HG02588 (cell line): ENCODE measurements at regions not wholly inside any gene's neighbourhood (a gene's known extent, or its start where the extent isn't known, plus 50 kb on each side); places are given as distances from the start of the nearest gene placed in this dataset.
"Not testable (repeated sequence)": the region's sequence is repeated elsewhere in the genome, so short reads cannot be mapped to it uniquely, and the experiment has no call there.

ENCODE experiments used
- ATAC-seq: cut with Tn5 transposase; IDR thresholded peaks from one replicate; pipeline ENCODE4 v1.9.1; 2021; ENCODE audit warnings: mild to moderate bottlenecking, moderate library complexity; ENCODE audit not compliant: unreplicated experiment

DNA sequence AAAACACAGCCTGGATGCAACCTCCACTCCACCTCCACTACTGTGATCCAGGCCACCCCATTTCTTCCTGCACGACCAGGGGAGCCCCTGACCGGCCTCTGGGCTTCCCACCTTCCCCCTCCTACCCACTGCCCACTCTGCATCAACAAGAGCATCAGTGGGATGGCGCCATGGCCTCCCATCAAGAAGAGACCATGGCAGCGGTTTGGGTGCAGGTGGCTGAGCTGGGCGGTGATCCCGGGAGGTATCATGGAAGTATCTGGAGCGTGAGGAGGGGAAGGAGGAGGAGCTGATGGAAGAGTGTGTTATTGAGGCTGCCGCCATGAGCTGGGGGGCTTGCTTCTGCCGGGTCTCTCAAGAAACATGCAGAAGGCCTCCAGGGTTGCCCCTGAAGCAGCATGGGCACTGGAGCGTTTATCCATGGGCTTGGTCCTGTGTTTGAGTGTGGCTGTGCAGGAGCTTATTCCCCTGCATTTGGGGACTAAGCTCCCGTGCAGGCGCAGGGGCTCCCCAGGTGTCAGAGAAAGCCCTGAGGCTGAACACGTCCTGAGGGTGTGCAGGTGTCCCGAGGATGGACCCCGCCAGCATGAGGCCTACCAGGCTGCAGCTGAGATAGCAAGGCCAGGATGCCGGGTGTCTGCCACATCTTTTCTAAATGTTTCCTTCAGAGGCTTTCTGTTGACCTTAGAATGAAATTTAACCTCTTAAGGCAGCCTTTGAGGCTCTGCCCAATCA lies 99.2 kb upstream of the PCBD1 start:
- ATAC-seq, result no peak

DNA sequence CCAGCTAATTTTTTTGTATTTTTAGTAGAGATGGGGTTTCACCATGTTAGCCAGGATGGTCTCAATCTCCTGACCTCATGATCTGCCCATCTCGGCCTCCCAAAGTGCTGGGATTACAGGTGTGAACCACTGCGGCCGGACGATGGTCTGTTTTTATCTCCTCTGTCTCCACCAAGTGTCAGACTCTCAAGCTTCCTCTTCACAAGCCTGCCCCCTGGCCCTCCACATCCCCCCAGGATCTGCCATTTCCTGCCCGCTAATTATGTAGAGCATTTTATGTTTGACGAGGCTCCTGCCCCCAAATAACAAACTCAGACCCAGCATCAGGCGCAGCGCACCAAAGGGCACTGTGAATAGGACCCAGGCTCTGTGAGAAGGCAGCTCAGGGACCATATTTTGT lies 101.8 kb upstream of the PCBD1 start:
- not testable (repeated sequence) for ATAC-seq

DNA sequence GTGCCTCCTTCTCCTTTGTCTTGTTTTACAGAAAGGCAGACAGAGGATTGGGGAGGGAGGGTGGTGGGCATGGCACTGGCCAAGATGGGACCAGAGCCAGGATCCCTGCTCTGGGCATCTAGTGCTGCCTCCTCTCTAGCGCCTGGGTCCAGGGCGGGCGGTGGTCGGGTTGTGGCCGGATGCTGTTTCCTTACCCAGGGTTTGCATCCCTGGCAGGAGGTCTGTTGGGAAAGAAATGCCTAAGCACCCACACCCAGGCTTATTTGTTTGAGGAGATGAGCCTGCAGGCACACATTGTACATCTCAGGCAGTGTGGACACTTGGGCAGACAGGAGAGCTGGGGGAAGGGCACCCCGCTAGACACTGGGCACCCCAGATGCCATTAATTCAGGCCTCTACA lies 102.3 kb upstream of the PCBD1 start:
- no peak for ATAC-seq

DNA sequence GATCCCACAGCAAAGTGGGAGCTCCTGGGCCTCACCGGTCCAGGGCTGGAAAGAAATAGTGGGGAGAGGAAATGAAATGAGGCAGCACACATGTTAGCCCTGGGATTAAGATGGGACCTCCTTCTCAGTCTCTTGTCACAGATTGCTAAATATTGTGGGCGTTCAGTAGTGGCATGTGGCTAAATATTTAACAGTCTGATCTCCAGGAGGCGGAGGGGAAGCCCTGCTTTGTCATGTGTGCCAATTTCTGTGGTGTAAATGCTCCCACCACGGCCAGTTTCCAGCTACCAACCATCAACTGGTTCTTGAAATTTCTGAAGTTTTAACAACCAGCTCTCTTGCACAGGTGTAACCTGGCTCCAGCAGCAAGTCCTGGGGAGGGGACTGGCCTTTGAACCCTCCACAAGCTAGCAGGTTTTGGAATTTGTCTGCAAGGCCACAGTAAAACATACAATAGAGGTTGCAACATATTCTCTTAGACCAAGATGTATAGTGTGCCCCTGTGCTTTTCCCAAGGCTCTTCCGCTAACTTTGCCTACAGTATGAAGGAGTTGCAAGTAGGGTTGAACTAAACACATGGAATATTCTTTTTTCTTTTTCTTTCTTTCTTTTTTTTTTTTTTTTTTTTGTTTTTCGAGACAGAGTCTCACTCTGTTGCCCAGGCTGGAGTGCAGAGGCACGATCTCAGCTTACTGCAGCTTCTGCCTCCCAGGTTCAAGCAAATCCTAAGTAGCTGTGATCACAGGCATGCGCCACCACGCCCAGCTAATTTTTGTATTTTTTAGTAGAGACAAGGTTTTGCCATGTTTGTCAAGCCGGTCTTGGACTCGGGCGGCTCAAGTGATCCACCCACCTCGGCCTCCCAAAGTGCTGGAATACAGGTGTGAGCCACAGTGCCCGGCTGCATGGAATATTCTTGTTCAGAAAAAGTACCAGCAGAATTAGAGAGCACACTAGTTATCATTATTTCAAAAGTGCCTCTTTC lies 103.1 kb upstream of the PCBD1 start:
- ATAC-seq, result no peak

DNA sequence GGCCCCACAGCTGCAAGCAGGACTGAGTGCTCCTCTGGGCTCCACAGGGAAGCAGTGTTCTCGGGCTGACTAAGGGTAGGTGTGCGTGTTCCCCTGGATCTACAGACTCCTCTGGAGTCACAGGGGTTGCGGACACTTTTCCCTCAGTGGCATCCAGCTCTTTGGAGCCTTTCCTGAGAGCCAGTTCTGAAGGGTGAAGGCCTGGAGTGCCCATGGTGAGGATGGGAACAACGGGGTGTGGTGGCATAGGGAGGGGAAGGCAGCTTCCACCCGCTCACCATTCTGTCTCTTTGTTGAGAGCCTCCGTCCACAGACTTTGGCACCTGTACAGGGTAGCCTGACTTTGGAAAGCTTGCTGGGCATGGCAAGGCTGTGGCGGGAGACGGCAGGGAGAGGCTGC lies 104.1 kb upstream of the PCBD1 start:
- no peak for ATAC-seq

DNA sequence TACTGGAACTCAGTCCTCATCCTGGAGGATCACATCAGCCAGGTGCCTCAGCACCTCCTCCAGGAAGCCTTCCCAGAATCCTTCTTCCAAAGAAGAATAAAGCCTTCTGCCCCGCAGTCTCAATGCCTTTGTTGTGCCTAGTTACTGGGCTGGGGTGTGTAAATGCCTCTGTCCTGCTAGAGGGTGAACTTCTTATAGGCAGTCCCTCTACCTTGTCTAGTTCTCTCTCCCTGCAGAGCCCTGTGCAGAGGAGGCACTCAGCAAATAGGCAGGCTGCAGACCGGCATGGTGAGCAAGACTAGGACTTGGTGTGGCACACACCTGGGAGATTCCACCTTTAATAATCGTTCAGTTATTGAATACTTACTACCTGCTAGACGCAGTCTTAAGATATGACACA lies 104.7 kb upstream of the PCBD1 start:
- ATAC-seq, result no peak

DNA sequence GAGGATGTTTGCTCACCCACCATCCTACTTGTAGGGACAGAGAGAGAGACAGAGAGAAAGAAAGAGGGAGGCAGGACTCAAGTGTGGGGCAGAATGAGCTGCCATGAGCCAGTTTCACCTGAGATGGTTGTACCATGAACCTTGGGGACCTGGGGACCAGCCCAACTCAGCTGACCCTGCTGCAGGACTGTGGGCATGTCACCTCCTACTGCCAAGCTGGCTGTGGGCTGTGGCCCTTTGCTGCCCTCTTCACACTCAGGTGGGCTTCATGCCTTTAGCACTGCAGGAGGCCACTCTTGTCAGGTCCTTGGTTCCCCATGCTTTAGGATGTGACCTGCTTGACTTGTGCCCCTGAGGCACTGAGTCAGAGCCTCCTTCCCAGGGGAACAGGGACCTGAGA lies 108.2 kb upstream of the PCBD1 start:
- ATAC-seq, result no peak

DNA sequence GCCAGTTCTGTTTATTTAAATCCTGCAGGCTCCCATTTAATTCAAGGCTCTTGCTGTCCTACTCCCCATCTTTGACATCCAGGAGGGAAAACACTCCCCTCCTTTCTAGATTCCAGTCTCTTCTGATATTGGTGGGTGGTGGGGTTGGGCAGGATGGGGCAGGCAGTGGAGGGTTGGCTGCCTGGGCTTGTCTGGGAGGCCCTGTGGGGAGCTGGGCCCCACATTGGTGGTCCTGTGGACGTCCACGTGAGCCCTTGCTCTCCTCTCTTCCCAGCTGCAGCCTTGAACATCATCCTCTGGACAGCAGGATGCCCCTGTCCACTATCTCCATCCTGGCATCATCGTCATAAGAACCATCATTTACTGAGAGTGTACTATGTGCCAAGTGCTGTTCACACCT lies 108.9 kb upstream of the PCBD1 start:
- ATAC-seq, result no peak

DNA sequence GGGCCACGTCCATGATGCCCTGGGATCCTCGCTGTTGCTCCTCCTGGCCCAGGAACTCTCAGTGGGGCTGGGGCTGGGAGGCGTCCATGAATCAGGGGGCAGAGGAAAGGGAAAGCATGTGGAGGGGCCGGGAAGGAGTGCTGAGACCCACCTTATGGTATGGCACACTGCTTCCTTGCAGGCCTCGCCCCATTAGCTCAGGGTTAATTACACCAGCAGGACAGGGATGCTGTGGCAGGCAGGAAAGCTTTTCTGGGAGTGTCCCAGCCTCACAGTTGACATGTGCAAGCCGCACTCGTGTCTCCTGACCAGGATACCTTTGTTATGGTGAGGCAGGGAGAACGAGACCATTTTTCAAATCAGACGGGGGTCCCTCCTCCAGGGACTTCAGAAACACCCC lies 109.7 kb upstream of the PCBD1 start:
- ATAC-seq, result no peak

DNA sequence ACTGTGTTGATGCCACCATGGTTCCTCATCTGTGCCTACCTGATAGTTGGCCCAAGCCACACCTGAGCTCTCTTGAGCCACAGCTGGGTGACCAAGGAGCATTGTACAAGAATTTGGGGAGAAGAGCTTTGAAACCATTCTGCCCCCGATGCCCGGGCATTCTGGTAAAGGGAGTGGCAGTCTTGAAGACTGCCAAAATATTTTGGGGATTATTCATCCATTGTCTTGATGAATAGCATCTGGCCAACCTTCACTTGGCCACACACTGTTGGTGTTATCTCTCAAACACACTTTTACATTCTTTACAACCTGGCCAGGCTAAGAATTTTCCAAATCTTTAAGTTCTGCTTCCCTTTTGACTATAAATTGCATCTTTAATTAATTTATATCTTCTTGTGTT lies 113.1 kb upstream of the PCBD1 start:
- no peak for ATAC-seq

DNA sequence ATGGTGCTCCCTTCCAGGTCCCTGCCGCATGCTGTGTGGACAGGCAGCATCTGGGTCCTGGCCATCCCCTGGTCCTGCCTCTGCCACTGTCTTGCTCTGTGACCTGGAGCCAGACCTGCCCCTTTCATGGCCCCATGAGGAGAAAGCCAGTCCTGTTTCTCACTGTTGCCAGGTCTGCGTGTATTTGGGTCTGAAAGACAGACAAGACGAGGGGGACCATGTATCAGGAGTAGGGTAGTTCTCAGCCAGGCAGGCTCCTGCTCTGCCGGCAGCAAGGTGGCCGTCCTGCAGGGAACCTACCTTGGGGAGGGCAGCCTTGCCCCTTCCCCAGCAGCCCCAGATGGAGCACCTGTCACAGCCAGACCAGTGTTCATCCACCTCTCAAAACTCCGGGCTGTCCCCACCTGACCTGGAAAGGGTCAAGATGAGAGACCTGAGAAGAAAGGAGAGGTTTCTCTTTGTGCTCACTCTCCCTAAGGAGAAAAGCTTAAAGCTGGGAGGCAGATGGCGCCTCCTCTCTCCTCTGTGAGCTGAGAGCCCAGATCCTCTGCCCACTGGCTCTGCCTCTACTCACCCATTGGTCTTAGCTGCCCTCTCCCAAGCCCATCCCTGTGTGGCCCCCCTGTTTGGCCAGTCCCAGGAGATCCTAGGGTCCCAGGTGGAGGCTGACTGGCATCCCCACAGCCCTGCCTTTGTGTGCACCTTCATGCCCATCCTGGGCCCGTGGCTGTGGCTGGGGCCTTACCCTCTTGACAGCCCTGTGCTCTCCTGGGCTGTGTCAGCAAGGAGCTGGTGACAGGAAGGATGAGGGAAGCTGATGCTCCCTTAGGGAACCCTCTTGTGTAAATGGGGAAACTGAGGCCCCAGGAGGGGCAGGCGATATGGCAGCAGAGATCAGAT lies 116.1 kb upstream of the PCBD1 start:
- ATAC-seq, result no peak

DNA sequence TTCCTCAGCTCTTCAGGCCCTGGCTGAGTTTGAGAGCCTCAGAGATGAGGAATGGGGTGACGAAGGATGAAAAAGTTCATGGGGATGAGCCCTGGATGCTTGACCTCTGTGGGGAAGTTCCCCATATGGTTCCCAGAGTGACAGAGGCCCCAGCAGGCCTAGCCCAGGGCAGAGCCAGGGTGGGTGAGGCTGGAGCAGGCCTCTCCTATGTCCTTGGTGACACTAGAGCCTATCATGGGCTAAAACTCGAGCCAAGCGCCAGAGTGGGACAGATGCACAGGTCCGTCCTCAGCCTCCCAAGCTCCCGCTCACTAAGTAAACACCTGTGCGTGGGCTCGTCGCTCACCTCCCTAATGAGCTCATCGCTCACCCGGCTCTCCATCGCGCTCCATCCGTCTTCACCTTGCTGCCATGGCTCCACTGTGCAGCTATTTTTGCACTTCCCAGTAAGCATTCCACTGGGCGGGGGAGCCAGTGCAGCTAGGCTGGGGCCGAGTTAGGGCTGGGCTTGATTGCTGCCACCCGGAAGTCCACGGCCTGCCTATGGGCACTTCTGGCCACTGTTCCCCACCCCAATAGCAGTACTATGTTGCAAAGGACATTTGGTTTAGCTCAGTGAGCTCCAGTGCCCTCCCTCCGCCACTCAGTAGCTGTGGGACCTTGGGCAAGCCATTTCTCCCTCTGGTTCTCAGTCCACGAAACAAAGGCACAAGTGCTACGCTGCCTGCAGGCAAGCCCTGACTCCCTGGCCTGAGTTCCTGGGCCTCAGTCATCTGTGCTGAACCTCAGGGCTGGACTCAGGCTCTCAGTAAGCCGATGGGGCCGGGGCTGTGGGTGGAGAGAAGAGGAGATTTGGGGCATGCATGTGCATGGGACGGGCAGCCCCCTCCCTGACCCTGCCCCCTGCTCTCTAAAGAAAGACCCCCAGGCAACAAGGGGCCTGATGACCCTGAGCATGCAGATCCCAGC lies 117.3 kb upstream of the PCBD1 start:
- no peak for ATAC-seq

DNA sequence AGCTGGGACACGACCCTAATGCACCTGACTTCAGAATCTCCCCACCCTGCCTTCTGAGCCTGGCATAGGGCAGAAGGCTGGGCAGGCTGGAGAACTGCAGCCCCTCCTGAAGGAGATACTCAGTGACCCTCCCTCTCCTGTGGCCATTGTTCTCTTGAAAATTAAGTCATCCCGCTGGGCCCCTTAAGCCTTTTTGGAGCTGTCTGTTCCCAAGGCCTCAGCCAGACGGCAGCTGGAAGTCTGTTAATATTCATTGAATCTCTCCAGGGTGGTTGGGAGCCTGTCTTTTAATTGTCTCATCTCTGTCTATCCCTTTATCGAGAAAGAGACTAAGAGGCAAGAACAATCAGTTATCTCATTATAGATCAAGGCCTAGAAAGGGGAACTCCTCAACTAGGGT lies 118.1 kb upstream of the PCBD1 start:
- ATAC-seq, result no peak

DNA sequence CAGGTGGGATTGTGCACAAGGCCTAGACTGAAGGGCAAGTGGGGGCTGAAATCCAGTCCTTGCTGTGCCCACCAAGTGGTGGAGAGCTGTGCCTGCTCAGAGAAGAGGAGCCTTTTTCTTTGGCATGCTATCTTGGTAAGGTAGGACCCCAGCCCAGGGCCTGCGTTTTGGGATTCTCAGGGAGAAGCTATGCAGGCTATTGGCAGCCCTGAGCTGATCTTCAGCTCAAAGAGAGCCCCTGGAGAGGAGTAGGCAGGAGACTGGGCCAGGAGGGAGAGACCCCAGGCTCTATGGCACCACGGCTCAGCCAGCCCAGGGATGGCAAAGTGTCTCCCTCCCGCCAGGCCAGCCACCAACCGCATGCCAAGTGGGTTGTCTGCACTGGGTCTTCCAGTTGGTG lies 119.2 kb upstream of the PCBD1 start:
- no peak for ATAC-seq

DNA sequence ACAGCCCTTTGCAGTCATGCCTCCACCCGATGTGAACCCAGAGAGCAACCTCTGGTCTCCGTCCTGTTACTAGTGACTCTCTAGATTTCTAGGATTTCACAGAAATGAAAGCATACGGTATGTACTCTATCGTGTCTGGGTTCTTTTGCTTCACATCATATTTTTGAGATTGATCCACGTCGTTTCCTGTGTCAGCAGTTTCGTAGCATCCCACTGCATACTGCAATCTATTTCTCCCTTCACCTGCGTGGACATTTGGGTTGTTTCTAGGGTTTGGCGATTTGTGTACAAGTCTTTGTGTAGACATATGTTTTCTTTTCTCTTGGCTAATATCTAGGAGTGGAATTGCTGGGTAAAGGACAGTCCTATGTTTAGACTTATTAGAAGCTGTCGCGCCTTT lies 119.8 kb upstream of the PCBD1 start:
- ATAC-seq, result no peak

DNA sequence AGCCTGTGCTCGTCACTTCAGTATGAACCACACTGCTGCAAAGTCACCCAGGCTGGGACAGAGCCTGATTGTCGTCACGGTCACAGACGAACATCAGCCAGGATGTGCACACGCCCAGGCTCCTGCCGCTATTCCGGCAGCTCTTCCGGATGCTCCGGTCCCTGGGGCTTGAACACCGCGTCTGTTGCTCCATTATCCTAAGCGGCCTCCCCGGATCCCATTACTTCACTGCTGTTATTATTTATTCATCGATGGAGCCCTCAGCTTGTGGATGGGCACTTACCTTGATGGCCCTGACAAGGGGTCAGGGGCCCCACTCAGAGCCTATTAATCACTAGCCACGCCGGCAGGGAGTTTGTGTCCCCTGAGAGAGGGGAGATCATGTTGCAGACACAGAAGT lies 120.8 kb upstream of the PCBD1 start:
- ATAC-seq, result no peak

DNA sequence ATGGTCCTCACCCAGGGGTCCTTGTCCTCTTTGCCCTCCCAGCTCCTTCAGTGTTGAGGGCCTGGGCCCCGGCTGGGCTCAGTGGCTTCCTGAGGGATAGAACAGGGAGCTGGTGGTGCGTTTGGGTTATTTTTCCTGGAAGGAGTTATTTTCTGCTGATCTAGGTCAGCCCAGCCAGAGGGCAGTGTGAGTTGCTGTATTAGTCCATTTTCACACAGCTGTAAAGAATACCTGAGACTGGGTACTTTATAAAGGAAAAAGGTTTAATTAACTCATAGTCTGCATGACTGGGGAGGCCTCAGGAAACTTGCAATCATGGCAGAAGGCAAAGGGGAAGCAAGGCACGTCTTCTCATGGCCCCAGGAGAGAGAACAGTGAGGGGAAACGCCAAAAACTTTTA lies 122.4 kb upstream of the PCBD1 start:
- no peak for ATAC-seq

DNA sequence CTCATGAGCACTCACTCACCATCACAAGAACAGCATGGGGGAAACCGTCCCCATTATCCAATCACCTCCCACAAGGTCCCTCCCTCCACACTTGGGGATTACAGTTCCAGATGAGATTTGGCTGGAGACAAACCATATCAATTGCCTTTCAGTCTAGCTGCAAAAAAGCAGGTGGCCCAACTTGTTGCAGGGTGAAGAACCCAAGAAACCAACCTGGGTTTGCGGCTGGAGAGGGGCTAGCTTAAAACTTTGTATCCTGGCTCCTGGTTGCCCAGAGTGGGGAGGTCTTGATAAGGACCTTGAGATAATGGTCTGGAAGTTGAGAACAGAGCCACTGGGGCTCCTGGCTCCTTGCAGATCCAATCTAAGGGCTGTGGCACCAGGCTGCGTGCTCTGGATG lies 122.8 kb upstream of the PCBD1 start:
- ATAC-seq, result no peak

DNA sequence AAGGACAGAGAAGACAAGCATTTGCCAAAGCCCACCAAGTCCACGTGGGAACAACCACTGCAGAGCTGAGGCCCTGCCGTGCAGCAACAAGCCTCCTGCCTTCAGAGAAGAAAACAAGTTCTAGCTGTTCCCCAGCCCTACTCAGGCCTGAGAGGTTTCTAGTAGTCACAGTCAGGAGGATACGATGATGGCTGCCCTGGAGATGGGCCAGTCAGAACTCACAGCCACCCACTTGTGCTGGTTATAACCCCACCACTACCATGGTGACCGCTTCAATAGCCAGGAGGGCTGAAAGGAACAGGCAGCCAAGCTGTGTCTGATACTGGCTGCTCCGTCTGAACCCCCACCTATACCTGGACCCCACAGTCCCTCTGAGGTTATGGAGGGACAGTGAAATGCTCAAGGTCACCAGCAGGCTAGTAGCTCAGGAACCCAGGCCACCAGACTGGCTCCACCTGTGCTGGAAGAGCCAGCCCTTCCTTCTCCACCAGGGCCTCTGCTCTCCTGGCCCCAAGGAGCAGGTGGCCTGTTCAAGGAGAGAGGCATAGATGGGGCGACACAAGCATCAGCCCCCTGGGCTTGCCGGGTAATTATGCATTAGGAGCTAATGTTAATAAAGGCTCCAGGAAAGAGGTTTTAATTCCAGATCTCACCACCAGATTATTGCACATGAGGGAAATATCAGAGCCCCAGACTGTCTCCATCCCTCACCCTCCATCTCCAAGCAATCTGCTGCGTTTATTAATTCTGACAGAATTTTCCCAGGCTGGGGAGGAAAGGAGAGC lies 125.8 kb upstream of the PCBD1 start:
- ATAC-seq, result no peak
